IMR-90 (cell line): ENCODE measurements at regions not wholly inside any gene's neighbourhood (a gene's known extent, or its start where the extent isn't known, plus 50 kb on each side); places are given as distances from the start of the nearest gene placed in this dataset.

Experiments
- ATAC-seq: fragments of 200-7000 bp; cut with Tn5 transposase; 2 replicates; pipeline ENCODE4 v1.9.1; 2020; ENCODE audit warnings: low read depth, mild to moderate bottlenecking, moderate library complexity
- BruUV-seq: library from RNA; stranded (reverse); fragments of 400-500 nt; replicated peaks from 2 replicates; lab custom pipeline; 2021; lab: Mats Ljungman, UMichigan
- CTCF ChIA-PET: fragments of 300-600 bp; formaldehyde crosslinking; extraction: SDS; loops from one replicate; lab custom pipeline; 2021; ENCODE audit warnings: antibody characterized with exemption; lab: Yijun Ruan, JAX
- POLR2A ChIA-PET: fragments of 300-600 bp; sonication (Branson Sonifier 250); formaldehyde crosslinking; loops from one replicate; lab custom pipeline; 2022; ENCODE audit warnings: antibody characterized with exemption; ENCODE audit not compliant: unreplicated experiment; lab: Charles Lee
- DNase-seq: peaks from one replicate; pipeline ENCODE4 v3.0.0; 2013
- H2AFZ ChIP-seq: replicated peaks from 2 replicates; pipeline ENCODE3; 2013; ENCODE audit warnings: low read length, mild to moderate bottlenecking; ENCODE audit not compliant: poor library complexity
- H2AK5ac ChIP-seq: 2 replicates; pipeline ENCODE4 v1.6.1; 2013; ENCODE audit warnings: low read depth, low read length, inconsistent platforms
- H2AK9ac ChIP-seq: replicated peaks from 2 replicates; pipeline ENCODE3; 2013; ENCODE audit warnings: mild to moderate bottlenecking, low read depth, low read length, moderate library complexity; ENCODE audit not compliant: poor library complexity
- H2BK120ac ChIP-seq: 2 replicates; pipeline ENCODE4 v1.6.1; 2013; ENCODE audit warnings: low read depth, low read length, inconsistent platforms
- H2BK15ac ChIP-seq: 3 replicates; pipeline ENCODE4 v1.6.1; 2013; ENCODE audit warnings: low read depth, low read length, inconsistent platforms
- H2BK20ac ChIP-seq: 2 replicates; pipeline ENCODE4 v1.6.1; 2013; ENCODE audit warnings: low read depth, mild to moderate bottlenecking, inconsistent platforms, low read length, moderate library complexity
- H2BK5ac ChIP-seq: 2 replicates; pipeline ENCODE4 v1.6.1; 2013; ENCODE audit warnings: mild to moderate bottlenecking, low read depth, low read length, inconsistent platforms; ENCODE audit not compliant: poor library complexity, severe bottlenecking
- H3K14ac ChIP-seq: replicated peaks from 2 replicates; pipeline ENCODE4 v1.6.1; 2013; ENCODE audit warnings: low read depth, low read length, inconsistent platforms
- H3K18ac ChIP-seq: 2 replicates; pipeline ENCODE4 v1.6.1; 2013; ENCODE audit warnings: low read depth, low read length, control low read depth
- H3K23ac ChIP-seq: 2 replicates; pipeline ENCODE4 v1.6.1; 2013; ENCODE audit warnings: low read depth, low read length, inconsistent platforms
- H3K27ac ChIP-seq: 2 replicates; pipeline ENCODE4 v1.5.1; 2013; ENCODE audit warnings: mild to moderate bottlenecking, control low read depth, low read length; ENCODE audit not compliant: insufficient read depth
- H3K27me3 ChIP-seq: 2 replicates; pipeline ENCODE4 v1.6.1; 2013; ENCODE audit warnings: low read length; ENCODE audit not compliant: control insufficient read depth, insufficient read depth
- H3K36me3 ChIP-seq: 2 replicates; pipeline ENCODE4 v1.6.1; 2013; ENCODE audit warnings: low read length, mixed read lengths; ENCODE audit not compliant: control insufficient read depth, insufficient read depth
- H3K4ac ChIP-seq: 2 replicates; pipeline ENCODE4 v1.6.1; 2013; ENCODE audit warnings: low read depth, low read length, inconsistent platforms
- H3K4me1 ChIP-seq: 2 replicates; pipeline ENCODE4 v1.6.1; 2013; ENCODE audit warnings: low read length, mixed read lengths; ENCODE audit not compliant: control insufficient read depth, insufficient read depth
- H3K4me2 ChIP-seq: 2 replicates; pipeline ENCODE4 v1.6.1; 2013; ENCODE audit warnings: low read depth, mild to moderate bottlenecking, control low read depth, low read length, moderate library complexity
- H3K4me3 ChIP-seq: 2 replicates; pipeline ENCODE4 v1.5.1; 2013; ENCODE audit warnings: low read depth, mild to moderate bottlenecking, control low read depth, low read length, moderate library complexity; ENCODE audit not compliant: insufficient read depth
- H3K56ac ChIP-seq: 2 replicates; pipeline ENCODE4 v1.6.1; 2013; ENCODE audit warnings: low read length, inconsistent platforms; ENCODE audit not compliant: insufficient read depth; ENCODE audit errors: extremely low read depth
- H3K79me1 ChIP-seq, 2 experiments: 2 replicates each; pipeline ENCODE4 v1.6.1; 2013; ENCODE audit warnings: low read length in 2 of 2, inconsistent platforms in 1 of 2, low read depth in 1 of 2
- H3K9ac ChIP-seq: 2 replicates; pipeline ENCODE4 v1.6.1; 2013; ENCODE audit warnings: low read depth, low read length, control low read depth
- H3K9me1 ChIP-seq: 2 replicates; pipeline ENCODE4 v1.6.1; 2013; ENCODE audit warnings: low read length, inconsistent platforms; ENCODE audit not compliant: insufficient read depth
- H3K9me3 ChIP-seq: 2 replicates; pipeline ENCODE4 v1.6.1; 2013; ENCODE audit warnings: low read length; ENCODE audit not compliant: control insufficient read depth, insufficient read depth
- H4K20me1 ChIP-seq: 2 replicates; pipeline ENCODE4 v1.6.1; 2013; ENCODE audit warnings: low read length, inconsistent platforms; ENCODE audit not compliant: insufficient read depth
- H4K5ac ChIP-seq: 2 replicates; pipeline ENCODE4 v1.6.1; 2013; ENCODE audit warnings: mild to moderate bottlenecking, low read depth, low read length, control low read depth
- H4K8ac ChIP-seq, 2 experiments: 2 replicates each; pipeline ENCODE4 v1.6.1; 2013; ENCODE audit warnings: low read depth in 2 of 2, low read length in 2 of 2, control low read depth in 1 of 2, inconsistent platforms in 1 of 2
- H4K91ac ChIP-seq: 2 replicates; pipeline ENCODE4 v1.6.1; 2013; ENCODE audit warnings: low read depth, low read length, inconsistent platforms; ENCODE audit not compliant: insufficient read depth
- BHLHE40 ChIP-seq: fragments of 150-350 bp; IDR thresholded peaks from 2 replicates; pipeline ENCODE4 v1.6.1; 2016; ENCODE audit warnings: mild to moderate bottlenecking, low read depth, low read length
- CEBPB ChIP-seq: IDR thresholded peaks from 2 replicates; pipeline ENCODE4 v1.6.1; 2012; ENCODE audit warnings: low read depth, low read length, improper control_type of control experiment
- CHD1 ChIP-seq: IDR thresholded peaks from 2 replicates; pipeline ENCODE4 v1.6.1; 2012; ENCODE audit warnings: low read depth, low read length, improper control_type of control experiment
- FOS ChIP-seq: fragments of 150-350 bp; IDR thresholded peaks from 2 replicates; pipeline ENCODE4 v1.6.1; 2016; ENCODE audit warnings: low read depth, low read length
- MAFK ChIP-seq: IDR thresholded peaks from 2 replicates; pipeline ENCODE4 v1.6.1; 2012; ENCODE audit warnings: low read depth, low read length, improper control_type of control experiment
- MAZ ChIP-seq: IDR thresholded peaks from 2 replicates; pipeline ENCODE4 v1.6.1; 2012; ENCODE audit warnings: low read depth, mild to moderate bottlenecking, low read length, improper control_type of control experiment, moderate library complexity, borderline replicate concordance
- MXI1 ChIP-seq: IDR thresholded peaks from 2 replicates; pipeline ENCODE4 v1.6.1; 2012; ENCODE audit warnings: low read depth, mild to moderate bottlenecking, low read length, moderate library complexity, borderline replicate concordance
- NFE2L2 ChIP-seq: fragments of 150-350 bp; IDR thresholded peaks from 2 replicates; pipeline ENCODE4 v1.6.1; 2016; ENCODE audit warnings: low read depth, mild to moderate bottlenecking, low read length
- POLR2A ChIP-seq: IDR thresholded peaks from 2 replicates; pipeline ENCODE4 v1.6.1; 2012; ENCODE audit warnings: mild to moderate bottlenecking, low read depth, low read length
- RAD21 ChIP-seq: IDR thresholded peaks from 2 replicates; pipeline ENCODE4 v1.6.1; 2012; ENCODE audit warnings: low read length, improper control_type of control experiment
- RCOR1 ChIP-seq: IDR thresholded peaks from 2 replicates; pipeline ENCODE4 v1.6.1; 2012; ENCODE audit warnings: mild to moderate bottlenecking, low read length, improper control_type of control experiment; ENCODE audit not compliant: insufficient replicate concordance
- RFX5 ChIP-seq: IDR thresholded peaks from 2 replicates; pipeline ENCODE4 v1.8.0; 2012; ENCODE audit warnings: low read depth, mild to moderate bottlenecking, low read length, moderate library complexity
- SMC3 ChIP-seq: fragments of 150-350 bp; IDR thresholded peaks from 2 replicates; pipeline ENCODE4 v1.6.1; 2016; ENCODE audit warnings: low read depth, mild to moderate bottlenecking, antibody characterized with exemption, low read length, moderate library complexity
- WGBS, 2 experiments: methylation state at CpG; one replicate each; pipeline versions ENCODE4 v1.1.5 to v1.1.7; 2013; ENCODE audit warnings: missing lambda C conversion rate in 2 of 2; ENCODE audit not compliant: insufficient read length in 1 of 2; ENCODE audit errors: extremely low coverage in 2 of 2; 5-methylcytosine and 5-hydroxymethylcytosine counted together
- dilution Hi-C: fragments of 300-500 bp; cut with HindIII; formaldehyde crosslinking; loops from one replicate; pipeline ENCODE4 v1.14.3; 2018; ENCODE audit warnings: low sequenced_read_pairs; ENCODE audit not compliant: unreplicated experiment
- in situ Hi-C: fragments of 300-500 bp; cut with MboI; formaldehyde crosslinking; loops from 3 replicates; pipeline ENCODE4 v1.14.3; 2019; ENCODE audit warnings: low sequenced_read_pairs, inconsistent platforms, mixed read lengths
- intact Hi-C: fragments of 100-400 bp; cut with micrococcal nuclease; formaldehyde crosslinking; loops from 2 replicates; pipeline ENCODE4 v1.10.0; 2022
- TF ChIP-seq, protein P1 (sequence below): fragments of 150-350 bp; IDR thresholded peaks from 2 replicates; pipeline ENCODE4 v1.6.1; 2016; ENCODE audit warnings: low read depth, mild to moderate bottlenecking, low read length, moderate library complexity, borderline replicate concordance
- TF ChIP-seq, protein P2 (sequence below): fragments of 150-350 bp; IDR thresholded peaks from 2 replicates; pipeline ENCODE4 v1.6.1; 2017; ENCODE audit warnings: mild to moderate bottlenecking, antibody characterized with exemption, low read length, low read depth

DNA sequence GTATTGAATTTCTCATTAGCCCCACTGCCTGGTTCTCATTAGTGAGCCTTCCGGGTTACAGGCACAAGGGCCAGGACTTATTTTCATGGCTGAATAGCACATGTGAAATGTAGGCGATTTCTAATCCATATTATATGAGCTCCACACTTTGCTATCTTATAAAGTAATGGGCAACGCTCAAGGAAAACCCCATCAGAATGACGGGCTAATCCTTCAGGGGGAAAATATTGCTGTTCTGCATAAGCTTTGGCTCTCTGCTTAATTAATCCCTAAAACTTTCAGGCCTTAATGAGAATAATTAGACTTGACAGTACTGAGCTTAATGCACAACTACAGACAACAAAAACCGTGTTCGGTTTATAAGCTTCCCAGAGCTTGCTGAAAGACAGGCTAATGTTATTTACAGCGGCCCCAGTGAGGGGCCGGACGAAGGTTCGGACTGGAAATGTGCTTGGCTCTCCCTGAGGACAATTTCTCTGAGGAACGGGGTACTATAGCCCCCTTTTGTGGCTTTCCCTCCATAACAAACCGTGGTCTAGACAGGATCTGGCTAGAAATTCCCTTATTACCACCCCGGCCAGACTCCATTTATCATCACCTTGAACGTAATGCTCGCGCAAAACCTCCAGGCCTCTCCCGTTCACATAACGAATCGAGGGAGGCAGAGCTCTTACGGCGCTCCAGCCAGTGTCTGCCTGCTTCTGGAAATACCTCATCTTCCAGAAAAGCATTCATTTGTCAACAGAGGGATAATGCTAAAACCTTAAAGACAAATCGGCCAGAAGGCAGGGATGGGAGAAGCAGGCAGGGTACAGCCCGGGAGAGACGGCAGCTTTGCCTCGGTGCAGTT, 164.5 kb downstream of the CD83 start:
- no TSS peak for BruUV-seq
- dilution Hi-C loops, result no loop called here
- TF ChIP-seq, protein P1, sequence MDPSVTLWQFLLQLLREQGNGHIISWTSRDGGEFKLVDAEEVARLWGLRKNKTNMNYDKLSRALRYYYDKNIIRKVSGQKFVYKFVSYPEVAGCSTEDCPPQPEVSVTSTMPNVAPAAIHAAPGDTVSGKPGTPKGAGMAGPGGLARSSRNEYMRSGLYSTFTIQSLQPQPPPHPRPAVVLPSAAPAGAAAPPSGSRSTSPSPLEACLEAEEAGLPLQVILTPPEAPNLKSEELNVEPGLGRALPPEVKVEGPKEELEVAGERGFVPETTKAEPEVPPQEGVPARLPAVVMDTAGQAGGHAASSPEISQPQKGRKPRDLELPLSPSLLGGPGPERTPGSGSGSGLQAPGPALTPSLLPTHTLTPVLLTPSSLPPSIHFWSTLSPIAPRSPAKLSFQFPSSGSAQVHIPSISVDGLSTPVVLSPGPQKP, result no peak
- TF ChIP-seq MAZ (no peak), CEBPB (no peak), BHLHE40 (no peak), RAD21 (no peak), FOS (no peak), RFX5 (no peak), SMC3 (no peak), NFE2L2 (no peak), MAFK (no peak), POLR2A (no peak), RCOR1 (no peak), MXI1 (no peak), CHD1 (no peak)
- TF ChIP-seq, protein P2, sequence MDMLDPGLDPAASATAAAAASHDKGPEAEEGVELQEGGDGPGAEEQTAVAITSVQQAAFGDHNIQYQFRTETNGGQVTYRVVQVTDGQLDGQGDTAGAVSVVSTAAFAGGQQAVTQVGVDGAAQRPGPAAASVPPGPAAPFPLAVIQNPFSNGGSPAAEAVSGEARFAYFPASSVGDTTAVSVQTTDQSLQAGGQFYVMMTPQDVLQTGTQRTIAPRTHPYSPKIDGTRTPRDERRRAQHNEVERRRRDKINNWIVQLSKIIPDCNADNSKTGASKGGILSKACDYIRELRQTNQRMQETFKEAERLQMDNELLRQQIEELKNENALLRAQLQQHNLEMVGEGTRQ, result no peak

More for the DNA sequence above, 164.5 kb downstream of the CD83 start:
- no peak overlapping the region for H2AFZ ChIP-seq
- ATAC-seq, result no peak
- no peak overlapping the region for H4K91ac ChIP-seq
- 91% methylated on average over 8 of the region's 25 CpGs; no CpG with 5 or more reads in 1 of the 2 experiments for WGBS, 2 experiments
- H3K4me1 ChIP-seq, result peaks cover 3% of the 10 kb centered on the region
- H3K18ac ChIP-seq, result no peak overlapping the region
- no peak overlapping the region for H3K23ac ChIP-seq
- H4K5ac ChIP-seq, result no peak overlapping the region
- intact Hi-C loops, result no loop called here
- H4K20me1 ChIP-seq, result no peaks in the 10 kb centered on the region
- no peaks in the 10 kb centered on the region for H3K79me1 ChIP-seq
- no peaks in the 10 kb centered on the region for H3K36me3 ChIP-seq
- no peak overlapping the region for H2BK5ac ChIP-seq
- POLR2A ChIA-PET, result interaction anchor here (0.6 kb wide), 1 partner anchor 774 kb away, joined by 18 read pairs; no protein-coding TSS in a partner anchor
- H2AK5ac ChIP-seq, result no peak overlapping the region
- no peak overlapping the region for H2AK9ac ChIP-seq
- no peak overlapping the region for H3K9ac ChIP-seq
- no peak overlapping the region for H2BK15ac ChIP-seq
- no peaks in the 10 kb centered on the region for H3K9me3 ChIP-seq
- H3K9me1 ChIP-seq, result no peaks in the 10 kb centered on the region
- no peak overlapping the region for H3K56ac ChIP-seq
- no peak for DNase-seq
- H2BK20ac ChIP-seq, result no peak overlapping the region
- H3K4me3 ChIP-seq, result no peak overlapping the region
- H3K27ac ChIP-seq, result no peak overlapping the region
- H4K8ac ChIP-seq, result no peak overlapping the region
- H2BK120ac ChIP-seq, result no peak overlapping the region
- peaks cover 4% of the 10 kb centered on the region; the same call in 1 of the 2 replicates for H3K27me3 ChIP-seq
- in situ Hi-C loops, result no loop called here
- H3K4ac ChIP-seq, result no peak overlapping the region
- CTCF ChIA-PET, result interaction anchor here (0.6 kb wide), 1 partner anchor 24 kb away, joined by 3 read pairs; no protein-coding TSS in a partner anchor
- no peak overlapping the region for H3K4me2 ChIP-seq
- H3K14ac ChIP-seq, result no peak overlapping the region
